ENCODE measurements at regions not wholly inside any gene's neighbourhood (a gene's known extent, or its start where the extent isn't known, plus 50 kb on each side); places are given as distances from the start of the nearest gene placed in this dataset.

DNA sequence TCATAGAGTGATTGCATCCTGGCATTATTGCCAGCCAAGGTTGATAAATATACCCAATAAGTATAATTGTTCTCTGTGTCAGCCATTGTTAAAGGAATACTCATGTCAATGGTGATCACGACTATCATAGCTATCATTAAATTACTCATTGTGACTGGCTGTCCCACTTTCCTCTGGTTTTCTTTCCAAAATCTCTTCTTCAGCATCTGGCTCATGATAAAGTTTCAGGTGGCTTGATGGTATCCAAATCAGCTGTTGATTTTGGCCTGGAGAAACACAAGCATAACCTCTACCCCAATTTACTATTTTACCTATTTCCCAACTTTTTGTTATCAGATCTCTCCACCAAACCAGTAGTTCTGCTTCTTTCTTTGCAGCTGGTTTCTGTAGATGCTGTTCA is 67.1 kb upstream of the SPIN2A start:
- no peak for DNase-seq (ENCODE audit: low read depth)

DNA sequence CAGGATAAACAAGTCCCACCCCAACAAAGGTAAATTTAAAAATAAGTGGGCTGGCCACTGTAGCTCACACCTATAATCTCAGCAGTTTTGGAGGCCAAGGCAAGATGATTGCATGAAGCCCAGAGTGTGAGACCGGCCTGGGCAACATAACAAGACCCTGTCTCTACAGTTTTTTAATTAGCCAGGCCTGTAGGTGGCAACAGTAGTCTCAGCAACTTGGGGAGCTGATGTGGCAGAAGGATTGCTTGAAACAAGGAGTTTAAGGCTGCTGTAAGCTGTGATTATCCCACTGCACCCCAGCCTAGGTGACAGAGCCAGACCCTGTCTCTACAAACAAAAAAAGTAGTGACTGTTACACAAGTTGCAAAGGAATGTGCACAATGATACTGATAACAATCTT is 74.6 kb upstream of the FAAH2 start:
- DNase-seq (ENCODE audit: low read depth): no peak

DNA sequence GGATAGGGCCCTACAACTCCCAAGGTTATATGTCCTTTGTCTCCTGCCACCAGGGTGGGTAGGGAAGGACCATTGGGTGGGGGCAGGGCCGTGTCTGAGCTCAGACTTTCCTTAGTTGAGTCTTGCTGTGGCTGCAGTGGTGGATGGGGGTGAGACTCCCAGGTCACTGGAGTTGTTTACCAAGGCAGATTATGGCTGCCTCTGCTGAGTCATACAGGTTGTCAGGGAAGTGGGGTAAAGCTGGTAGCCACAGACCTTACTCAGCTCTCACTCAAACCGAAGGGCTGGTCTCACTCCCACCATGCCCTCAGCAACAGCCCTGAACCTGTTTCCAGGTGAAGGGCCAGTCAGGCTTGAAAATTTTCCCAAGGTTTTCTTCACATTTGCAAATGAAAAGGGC is 58.8 kb upstream of the FAAH2 start:
- peak; percentile 67 for DNase-seq (ENCODE audit: low read depth)

DNA sequence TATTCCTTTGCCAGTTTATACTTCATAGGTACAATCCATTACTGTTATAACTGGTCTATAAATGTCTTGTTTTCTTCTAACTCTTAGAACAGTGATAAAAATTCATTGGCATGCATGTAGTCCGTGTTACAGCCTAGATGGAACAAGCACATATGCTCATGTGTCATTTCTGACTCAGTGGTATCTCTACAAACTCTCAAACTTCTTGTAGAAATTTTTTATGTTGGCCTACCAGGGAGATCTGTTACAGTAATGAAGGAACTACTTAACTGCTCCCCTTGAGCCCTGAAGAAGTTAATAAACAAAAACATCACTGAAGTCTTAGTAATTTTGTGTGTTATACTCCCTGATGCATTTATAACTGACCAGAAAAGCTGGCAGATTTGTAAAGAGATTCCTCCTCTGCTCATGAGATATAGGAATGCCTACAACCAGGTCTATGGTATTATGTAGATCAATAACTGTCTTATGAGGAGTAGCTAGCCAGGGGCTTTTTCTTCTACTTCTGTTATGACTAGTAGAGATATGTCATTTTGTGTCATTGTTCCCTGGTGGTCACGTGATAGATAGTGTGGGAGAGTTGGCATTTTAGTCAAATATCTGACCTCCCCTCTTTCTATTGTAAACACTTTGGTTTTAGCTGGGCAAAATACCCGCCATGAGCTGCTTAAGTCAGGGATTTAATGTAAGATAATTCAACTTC is 53.7 kb upstream of the FAAH2 start:
- DNase-seq (ENCODE audit: low read depth): no peak
